ENCODE measurements at regions not wholly inside any gene's neighbourhood (a gene's known extent, or its start where the extent isn't known, plus 50 kb on each side); places are given as distances from the start of the nearest gene placed in this dataset.

DNA sequence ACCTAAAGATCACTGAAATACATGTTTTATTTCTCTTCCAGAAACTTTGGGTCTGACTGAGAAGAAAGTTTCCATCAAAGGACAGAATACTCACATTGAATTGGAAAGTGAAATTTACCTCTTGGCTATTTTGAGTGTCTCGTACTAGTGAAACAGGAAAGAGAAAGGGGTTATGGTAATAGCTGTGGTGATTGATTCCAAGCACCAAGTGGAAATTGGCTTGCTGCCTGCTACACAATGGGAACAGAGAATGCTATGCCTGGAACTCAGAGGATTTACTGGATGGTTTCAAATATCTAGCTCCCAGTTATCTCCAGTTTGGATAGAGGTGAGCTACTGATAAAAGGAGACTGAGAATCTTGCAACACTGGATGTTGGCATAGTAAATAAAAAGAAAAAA lies 492.8 kb upstream of the FSIP2 start:
- TF ChIP-seq, protein P1, sequence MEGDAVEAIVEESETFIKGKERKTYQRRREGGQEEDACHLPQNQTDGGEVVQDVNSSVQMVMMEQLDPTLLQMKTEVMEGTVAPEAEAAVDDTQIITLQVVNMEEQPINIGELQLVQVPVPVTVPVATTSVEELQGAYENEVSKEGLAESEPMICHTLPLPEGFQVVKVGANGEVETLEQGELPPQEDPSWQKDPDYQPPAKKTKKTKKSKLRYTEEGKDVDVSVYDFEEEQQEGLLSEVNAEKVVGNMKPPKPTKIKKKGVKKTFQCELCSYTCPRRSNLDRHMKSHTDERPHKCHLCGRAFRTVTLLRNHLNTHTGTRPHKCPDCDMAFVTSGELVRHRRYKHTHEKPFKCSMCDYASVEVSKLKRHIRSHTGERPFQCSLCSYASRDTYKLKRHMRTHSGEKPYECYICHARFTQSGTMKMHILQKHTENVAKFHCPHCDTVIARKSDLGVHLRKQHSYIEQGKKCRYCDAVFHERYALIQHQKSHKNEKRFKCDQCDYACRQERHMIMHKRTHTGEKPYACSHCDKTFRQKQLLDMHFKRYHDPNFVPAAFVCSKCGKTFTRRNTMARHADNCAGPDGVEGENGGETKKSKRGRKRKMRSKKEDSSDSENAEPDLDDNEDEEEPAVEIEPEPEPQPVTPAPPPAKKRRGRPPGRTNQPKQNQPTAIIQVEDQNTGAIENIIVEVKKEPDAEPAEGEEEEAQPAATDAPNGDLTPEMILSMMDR (IDR thresholded peaks at IDR 0.05) = no peak
- TF ChIP-seq, protein P2, sequence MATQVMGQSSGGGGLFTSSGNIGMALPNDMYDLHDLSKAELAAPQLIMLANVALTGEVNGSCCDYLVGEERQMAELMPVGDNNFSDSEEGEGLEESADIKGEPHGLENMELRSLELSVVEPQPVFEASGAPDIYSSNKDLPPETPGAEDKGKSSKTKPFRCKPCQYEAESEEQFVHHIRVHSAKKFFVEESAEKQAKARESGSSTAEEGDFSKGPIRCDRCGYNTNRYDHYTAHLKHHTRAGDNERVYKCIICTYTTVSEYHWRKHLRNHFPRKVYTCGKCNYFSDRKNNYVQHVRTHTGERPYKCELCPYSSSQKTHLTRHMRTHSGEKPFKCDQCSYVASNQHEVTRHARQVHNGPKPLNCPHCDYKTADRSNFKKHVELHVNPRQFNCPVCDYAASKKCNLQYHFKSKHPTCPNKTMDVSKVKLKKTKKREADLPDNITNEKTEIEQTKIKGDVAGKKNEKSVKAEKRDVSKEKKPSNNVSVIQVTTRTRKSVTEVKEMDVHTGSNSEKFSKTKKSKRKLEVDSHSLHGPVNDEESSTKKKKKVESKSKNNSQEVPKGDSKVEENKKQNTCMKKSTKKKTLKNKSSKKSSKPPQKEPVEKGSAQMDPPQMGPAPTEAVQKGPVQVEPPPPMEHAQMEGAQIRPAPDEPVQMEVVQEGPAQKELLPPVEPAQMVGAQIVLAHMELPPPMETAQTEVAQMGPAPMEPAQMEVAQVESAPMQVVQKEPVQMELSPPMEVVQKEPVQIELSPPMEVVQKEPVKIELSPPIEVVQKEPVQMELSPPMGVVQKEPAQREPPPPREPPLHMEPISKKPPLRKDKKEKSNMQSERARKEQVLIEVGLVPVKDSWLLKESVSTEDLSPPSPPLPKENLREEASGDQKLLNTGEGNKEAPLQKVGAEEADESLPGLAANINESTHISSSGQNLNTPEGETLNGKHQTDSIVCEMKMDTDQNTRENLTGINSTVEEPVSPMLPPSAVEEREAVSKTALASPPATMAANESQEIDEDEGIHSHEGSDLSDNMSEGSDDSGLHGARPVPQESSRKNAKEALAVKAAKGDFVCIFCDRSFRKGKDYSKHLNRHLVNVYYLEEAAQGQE (IDR thresholded peaks at IDR 0.05; ENCODE audit: insufficient read depth in 1 of 2, low read depth in 2 of 2, low read length in 1 of 2) = no peak
- TF ChIP-seq POLR2AphosphoS5 (IDR thresholded peaks at IDR 0.05; ENCODE audit: low read depth, low read length) (no peak), SIN3A (IDR thresholded peaks at IDR 0.05; ENCODE audit: borderline replicate concordance, insufficient read depth, low read depth, low read length) (no peak)

Measured in Panc1 (cell line).